ENCODE measurements at regions not wholly inside any gene's neighbourhood (a gene's known extent, or its start where the extent isn't known, plus 50 kb on each side); places are given as distances from the start of the nearest gene placed in this dataset.

GRCh38 chr2:42978887-42979415, 186.6 kb upstream of the HAAO start:
- Histone ChIP-seq H3K9me2 (ENCODE audit: insufficient read depth) (no peaks in the 10 kb centered on the region), H3K36me3 (ENCODE audit: control insufficient read depth in 1 of 2, insufficient read depth in 2 of 2, low read length in 2 of 2) (no peaks in the 10 kb centered on the region), H3K27ac (ENCODE audit: low read depth, low read length) (no peak overlapping the region), H3K4me3 (replicated peaks in 1 of 2; ENCODE audit: low read depth in 1 of 2, low read length in 2 of 2) (no peak overlapping the region), H3K4me1 (ENCODE audit: control insufficient read depth in 1 of 2, insufficient read depth in 2 of 2, low read length in 2 of 2) (peaks cover 0 to 4% of the 10 kb centered on the region in 2 experiments; a peak in 1 of 4 replicates), H3K9me3 (ENCODE audit: control insufficient read depth in 1 of 2, insufficient read depth in 1 of 2, low read depth in 1 of 2, low read length in 2 of 2) (no peaks in the 10 kb centered on the region), H4K20me1 (ENCODE audit: insufficient read depth) (no peaks in the 10 kb centered on the region), H3K27me3 (ENCODE audit: insufficient read depth, low read length) (no peaks in the 10 kb centered on the region), H3K79me2 (ENCODE audit: insufficient read depth, low read length) (no peaks in the 10 kb centered on the region), H3K9ac (ENCODE audit: low read length) (no peak overlapping the region), H3K4me2 (ENCODE audit: low read length) (no peak overlapping the region), H2AFZ (ENCODE audit: low read depth, low read length, poor library complexity, severe bottlenecking) (no peak overlapping the region)
- ChIA-PET POLR2A (no interaction called here), RAD21 (ENCODE audit: low non-redundant PET in 1 of 2, low total read pairs in 2 of 2, uncharacterized antibody in 2 of 2, unreplicated experiment in 2 of 2) (no interaction called here), CTCF (no interaction called here)
- BruUV-seq (replicated peaks), result no TSS peak
- DNase-seq (ENCODE audit: low read depth, low spot score), result no peak
- intact Hi-C loops (cut with micrococcal nuclease), result loop anchor here (5.0 kb wide), 1 partner anchor 153 kb away; no protein-coding TSS in a partner anchor
- TF ChIP-seq, protein P1, sequence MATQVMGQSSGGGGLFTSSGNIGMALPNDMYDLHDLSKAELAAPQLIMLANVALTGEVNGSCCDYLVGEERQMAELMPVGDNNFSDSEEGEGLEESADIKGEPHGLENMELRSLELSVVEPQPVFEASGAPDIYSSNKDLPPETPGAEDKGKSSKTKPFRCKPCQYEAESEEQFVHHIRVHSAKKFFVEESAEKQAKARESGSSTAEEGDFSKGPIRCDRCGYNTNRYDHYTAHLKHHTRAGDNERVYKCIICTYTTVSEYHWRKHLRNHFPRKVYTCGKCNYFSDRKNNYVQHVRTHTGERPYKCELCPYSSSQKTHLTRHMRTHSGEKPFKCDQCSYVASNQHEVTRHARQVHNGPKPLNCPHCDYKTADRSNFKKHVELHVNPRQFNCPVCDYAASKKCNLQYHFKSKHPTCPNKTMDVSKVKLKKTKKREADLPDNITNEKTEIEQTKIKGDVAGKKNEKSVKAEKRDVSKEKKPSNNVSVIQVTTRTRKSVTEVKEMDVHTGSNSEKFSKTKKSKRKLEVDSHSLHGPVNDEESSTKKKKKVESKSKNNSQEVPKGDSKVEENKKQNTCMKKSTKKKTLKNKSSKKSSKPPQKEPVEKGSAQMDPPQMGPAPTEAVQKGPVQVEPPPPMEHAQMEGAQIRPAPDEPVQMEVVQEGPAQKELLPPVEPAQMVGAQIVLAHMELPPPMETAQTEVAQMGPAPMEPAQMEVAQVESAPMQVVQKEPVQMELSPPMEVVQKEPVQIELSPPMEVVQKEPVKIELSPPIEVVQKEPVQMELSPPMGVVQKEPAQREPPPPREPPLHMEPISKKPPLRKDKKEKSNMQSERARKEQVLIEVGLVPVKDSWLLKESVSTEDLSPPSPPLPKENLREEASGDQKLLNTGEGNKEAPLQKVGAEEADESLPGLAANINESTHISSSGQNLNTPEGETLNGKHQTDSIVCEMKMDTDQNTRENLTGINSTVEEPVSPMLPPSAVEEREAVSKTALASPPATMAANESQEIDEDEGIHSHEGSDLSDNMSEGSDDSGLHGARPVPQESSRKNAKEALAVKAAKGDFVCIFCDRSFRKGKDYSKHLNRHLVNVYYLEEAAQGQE (IDR thresholded peaks at IDR 0.05; ENCODE audit: low read depth), result no peak
- TF ChIP-seq FOSL1 (IDR thresholded peaks at IDR 0.05; ENCODE audit: low read depth), result no peak
- no peak for TF ChIP-seq TCF7L2 (IDR thresholded peaks at IDR 0.05; ENCODE audit: borderline replicate concordance, extremely low read depth, insufficient read depth, insufficient read length)
- no peak for TF ChIP-seq SRF (IDR thresholded peaks at IDR 0.05; ENCODE audit: low read depth)
- TF ChIP-seq ZBTB33 (IDR thresholded peaks at IDR 0.05; ENCODE audit: extremely low read depth, insufficient replicate concordance, low read length), result no peak
- TF ChIP-seq ZFX (IDR thresholded peaks at IDR 0.05), result no peak
- no peak for TF ChIP-seq YY1 (IDR thresholded peaks at IDR 0.05; ENCODE audit: extremely low read depth, insufficient replicate concordance, low read depth, low read length)
- TF ChIP-seq POLR2A (IDR thresholded peaks at IDR 0.05; ENCODE audit: borderline replicate concordance, extremely low read depth, insufficient read depth, insufficient read length), result no peak
- no peak for TF ChIP-seq CEBPB (IDR thresholded peaks at IDR 0.05; ENCODE audit: low read depth)
- TF ChIP-seq EGR1 (IDR thresholded peaks at IDR 0.05; ENCODE audit: low read depth), result no peak
- no peak for TF ChIP-seq CBX3 (IDR thresholded peaks at IDR 0.05; ENCODE audit: low read depth)
- no peak for TF ChIP-seq JUND (IDR thresholded peaks at IDR 0.05)
- no peak for TF ChIP-seq POLR2AphosphoS5 (IDR thresholded peaks at IDR 0.05; ENCODE audit: low read depth, low read length)
- TF ChIP-seq, protein P2, sequence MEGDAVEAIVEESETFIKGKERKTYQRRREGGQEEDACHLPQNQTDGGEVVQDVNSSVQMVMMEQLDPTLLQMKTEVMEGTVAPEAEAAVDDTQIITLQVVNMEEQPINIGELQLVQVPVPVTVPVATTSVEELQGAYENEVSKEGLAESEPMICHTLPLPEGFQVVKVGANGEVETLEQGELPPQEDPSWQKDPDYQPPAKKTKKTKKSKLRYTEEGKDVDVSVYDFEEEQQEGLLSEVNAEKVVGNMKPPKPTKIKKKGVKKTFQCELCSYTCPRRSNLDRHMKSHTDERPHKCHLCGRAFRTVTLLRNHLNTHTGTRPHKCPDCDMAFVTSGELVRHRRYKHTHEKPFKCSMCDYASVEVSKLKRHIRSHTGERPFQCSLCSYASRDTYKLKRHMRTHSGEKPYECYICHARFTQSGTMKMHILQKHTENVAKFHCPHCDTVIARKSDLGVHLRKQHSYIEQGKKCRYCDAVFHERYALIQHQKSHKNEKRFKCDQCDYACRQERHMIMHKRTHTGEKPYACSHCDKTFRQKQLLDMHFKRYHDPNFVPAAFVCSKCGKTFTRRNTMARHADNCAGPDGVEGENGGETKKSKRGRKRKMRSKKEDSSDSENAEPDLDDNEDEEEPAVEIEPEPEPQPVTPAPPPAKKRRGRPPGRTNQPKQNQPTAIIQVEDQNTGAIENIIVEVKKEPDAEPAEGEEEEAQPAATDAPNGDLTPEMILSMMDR (IDR thresholded peaks at IDR 0.05 in 2 of 3, conservative IDR thresholded peaks at IDR 0.05 in 1 of 3; ENCODE audit: borderline replicate concordance in 1 of 3, insufficient read depth in 1 of 3, low read depth in 2 of 3, low read length in 2 of 3), result no peak
- no peak for TF ChIP-seq ATF3 (IDR thresholded peaks at IDR 0.05)
- TF ChIP-seq EZH2phosphoT487 (IDR thresholded peaks at IDR 0.05; ENCODE audit: borderline replicate concordance), result no peak
- no peak for TF ChIP-seq SP1 (IDR thresholded peaks at IDR 0.05; ENCODE audit: low read depth)
- no peak for TF ChIP-seq ELF1 (IDR thresholded peaks at IDR 0.05; ENCODE audit: borderline replicate concordance, low read depth)
- TF ChIP-seq, protein P3, sequence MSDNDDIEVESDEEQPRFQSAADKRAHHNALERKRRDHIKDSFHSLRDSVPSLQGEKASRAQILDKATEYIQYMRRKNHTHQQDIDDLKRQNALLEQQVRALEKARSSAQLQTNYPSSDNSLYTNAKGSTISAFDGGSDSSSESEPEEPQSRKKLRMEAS (IDR thresholded peaks at IDR 0.05), result no peak
- TF ChIP-seq ZNF274 (IDR thresholded peaks at IDR 0.05; ENCODE audit: low read depth, low read length), result no peak
- ATAC-seq, result no peak
